Activated CD4-positive, alpha-beta T cell treated with anti-CD3 and anti-CD28 coated beads, Interleukin-2, amount 50 U/mL, for 24 hours (primary cell): ENCODE measurements at regions not wholly inside any gene's neighbourhood (a gene's known extent, or its start where the extent isn't known, plus 50 kb on each side); places are given as distances from the start of the nearest gene placed in this dataset.

Experiments used
- DNase-seq, 2 donors: peaks; one replicate each; pipeline ENCODE4 v3.0.0-alpha.2; 2020; ENCODE audit warnings: low read depth in 1 of 2, low spot score in 1 of 2

GRCh38 chr5:125041798-125042197, 295.4 kb upstream of the ZNF608 start:
- no peak for DNase-seq

GRCh38 chr5:125042261-125042890, 295.9 kb upstream of the ZNF608 start:
- no peak for DNase-seq

GRCh38 chr5:125043781-125044391, 297.4 kb upstream of the ZNF608 start:
- no peak for DNase-seq

- DNase-seq: no peak
Measured at GRCh38 chr5:125044491-125045282, 298.2 kb upstream of the ZNF608 start.

GRCh38 chr5:125045646-125046045, 299.2 kb upstream of the ZNF608 start:
- DNase-seq: no peak

- no peak for DNase-seq
Measured at GRCh38 chr5:125046838-125047237, 300.4 kb upstream of the ZNF608 start.

- no peak for DNase-seq
Measured at GRCh38 chr5:125047871-125048270, 301.4 kb upstream of the ZNF608 start.

- no peak for DNase-seq
Measured at GRCh38 chr5:125049721-125050702, 303.6 kb upstream of the ZNF608 start.

- DNase-seq: no peak
Measured at GRCh38 chr5:125050926-125051325, 304.5 kb upstream of the ZNF608 start.

- no peak for DNase-seq
Measured at GRCh38 chr5:125052584-125052983, 306.1 kb upstream of the ZNF608 start.

- no peak for DNase-seq
Measured at GRCh38 chr5:125053179-125053578, 306.7 kb upstream of the ZNF608 start.

- DNase-seq: no peak
Measured at GRCh38 chr5:125054146-125054545, 307.7 kb upstream of the ZNF608 start.

- DNase-seq: no peak
Measured at GRCh38 chr5:125056671-125057485, 310.4 kb upstream of the ZNF608 start.

GRCh38 chr5:125057912-125058826, 311.7 kb upstream of the ZNF608 start:
- DNase-seq: no peak

- no peak for DNase-seq
Measured at GRCh38 chr5:125059255-125060002, 313.0 kb upstream of the ZNF608 start.

- DNase-seq: no peak
Measured at GRCh38 chr5:125061726-125062125, 315.3 kb upstream of the ZNF608 start.

- no peak for DNase-seq
Measured at GRCh38 chr5:125064621-125065438, 318.4 kb upstream of the ZNF608 start.

GRCh38 chr5:125065741-125066140, 319.3 kb upstream of the ZNF608 start:
- DNase-seq: no peak
